Inferior parietal cortex (tissue), 1 donor: ENCODE measurements at regions not wholly inside any gene's neighbourhood (a gene's known extent, or its start where the extent isn't known, plus 50 kb on each side); places are given as distances from the start of the nearest gene placed in this dataset.
"Not testable (repeated sequence)": the region's sequence is repeated elsewhere in the genome, so short reads cannot be mapped to it uniquely, and the experiment has no call there.

Experiments used
- DNase-seq: peaks from one replicate; pipeline ENCODE4 v3.0.0-alpha.2; 2016; ENCODE audit errors: extremely low spot score

DNA sequence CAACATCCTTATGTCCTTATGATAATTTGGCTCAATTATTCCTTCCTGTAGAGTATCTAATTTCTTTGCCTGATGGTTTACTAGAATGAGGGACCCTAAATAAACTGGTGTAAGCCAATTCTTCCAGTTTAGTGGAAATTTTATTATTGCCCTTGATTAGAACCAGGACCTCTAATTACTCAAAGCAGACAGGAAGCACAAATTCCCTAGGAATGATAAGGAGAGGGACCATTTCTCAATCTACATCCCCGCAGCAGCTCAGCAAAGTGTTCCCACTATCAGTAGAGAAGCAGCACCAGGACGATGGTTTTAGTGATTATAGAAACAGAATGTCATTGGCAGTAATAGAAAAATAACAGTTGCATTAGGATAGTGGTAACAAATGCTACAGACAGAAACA lies 97.1 kb downstream of the PLPPR4 start:
- no peak for DNase-seq

DNA sequence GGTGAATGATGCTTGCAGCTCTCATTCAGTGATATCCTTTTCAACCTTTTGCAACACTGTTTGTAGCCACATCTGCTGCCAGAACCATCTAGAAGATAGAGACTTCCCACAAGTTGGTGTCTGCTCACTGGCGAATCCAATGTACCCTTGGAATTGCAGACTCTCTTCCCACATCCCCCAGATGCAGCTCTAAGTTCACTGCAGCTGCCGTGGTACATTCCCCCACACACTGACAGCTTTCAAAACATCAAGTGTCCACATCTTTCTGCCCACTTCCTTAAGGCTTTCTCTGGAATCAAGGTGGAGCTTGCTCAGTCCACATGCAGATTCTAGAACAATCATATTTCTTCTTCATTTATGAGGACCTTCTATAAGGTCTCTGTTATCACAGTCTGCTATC lies 99.2 kb downstream of the PLPPR4 start:
- no peak for DNase-seq

DNA sequence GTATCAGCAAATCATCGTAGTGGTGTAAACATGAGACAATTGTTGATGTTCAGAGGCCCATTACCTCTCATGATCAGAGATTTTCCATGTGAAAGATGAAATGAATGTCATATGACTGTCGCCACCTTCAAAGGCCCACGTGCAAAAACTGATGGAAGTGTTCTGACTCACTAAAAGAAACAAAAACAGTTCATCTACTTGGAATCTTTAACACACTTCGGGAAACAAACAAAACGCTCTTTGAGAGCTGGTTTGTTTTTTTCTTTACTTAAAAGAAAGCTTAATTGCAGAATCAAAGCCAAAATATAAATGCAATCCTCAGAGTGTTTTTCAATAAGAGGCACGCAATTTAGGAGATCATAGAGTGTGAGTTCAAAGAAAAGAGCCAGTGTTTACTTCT lies 100.8 kb downstream of the PLPPR4 start:
- no peak for DNase-seq

DNA sequence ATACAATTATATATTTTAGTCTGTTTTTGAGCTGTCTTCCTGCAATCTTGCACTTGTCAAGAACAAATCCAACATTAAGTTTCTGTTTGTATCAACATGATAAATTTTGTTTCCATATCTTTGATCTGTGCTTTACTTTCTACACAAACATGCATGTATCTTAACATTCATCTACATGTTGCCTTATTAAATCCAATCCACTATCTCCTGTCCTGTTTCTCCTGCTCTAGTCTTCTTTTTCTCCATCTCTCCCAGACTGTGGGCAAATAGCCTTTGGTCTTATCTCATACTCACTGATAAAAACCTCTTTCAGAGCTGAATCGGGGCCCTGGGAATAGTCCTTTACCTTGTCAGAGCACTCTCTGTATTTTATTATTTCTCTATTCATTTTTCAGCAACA lies 101.3 kb downstream of the PLPPR4 start:
- DNase-seq, result no peak

DNA sequence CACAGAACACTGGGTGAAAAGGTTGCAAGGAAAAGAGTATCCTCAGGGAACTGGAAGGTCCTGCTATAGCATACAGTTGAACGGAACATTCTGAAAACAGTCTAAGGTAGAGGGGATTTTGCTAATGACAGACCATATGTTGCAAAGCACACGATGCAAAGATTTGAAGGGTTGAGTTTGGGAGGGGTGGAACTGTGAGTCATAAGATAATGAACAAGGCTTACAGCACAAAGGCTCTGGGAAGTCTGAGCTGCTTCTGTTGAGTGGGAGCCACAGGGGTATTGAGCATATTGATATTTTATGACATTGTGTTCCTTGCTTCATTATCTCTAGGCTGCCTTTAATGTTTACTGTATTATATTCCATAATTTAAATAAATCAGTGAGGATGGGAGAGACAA lies 104.9 kb downstream of the PLPPR4 start:
- DNase-seq, result no peak

DNA sequence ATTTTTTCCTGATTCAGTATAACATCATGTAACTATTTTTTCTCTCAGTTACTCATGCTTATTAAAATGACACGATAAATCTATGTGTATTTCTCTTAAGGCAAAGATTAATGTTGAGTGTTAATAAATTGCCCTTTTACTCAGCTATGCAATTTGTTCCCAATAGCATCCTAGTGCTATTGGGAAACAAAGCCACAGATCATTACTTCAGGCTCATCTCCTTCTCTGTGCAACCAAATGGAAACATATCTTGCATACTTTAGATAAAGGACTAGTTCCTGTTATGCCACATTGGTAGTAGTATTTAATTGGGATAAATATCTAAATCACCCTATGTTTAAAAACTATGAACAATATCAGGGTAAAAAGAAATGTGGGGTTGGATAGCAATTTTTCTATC lies 106.2 kb downstream of the PLPPR4 start:
- no peak for DNase-seq

DNA sequence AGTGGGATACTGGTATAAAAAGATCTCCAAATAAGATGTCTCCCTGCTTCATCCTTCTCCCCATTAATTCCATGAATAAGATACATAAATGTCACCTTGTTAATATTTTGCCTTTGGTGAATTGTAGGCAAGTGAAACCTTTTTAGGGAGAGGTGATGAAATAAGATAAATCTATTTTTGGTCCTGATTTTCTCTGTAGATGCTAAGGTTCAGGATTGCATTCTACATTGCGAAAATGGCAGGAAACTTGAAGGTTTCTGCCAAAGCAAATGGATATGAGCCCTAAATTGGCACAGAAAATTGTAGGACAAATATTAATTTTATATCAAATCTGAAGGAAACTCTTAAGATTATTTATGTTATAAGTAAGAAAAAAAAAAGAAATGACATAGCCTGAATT lies 107.1 kb downstream of the PLPPR4 start:
- DNase-seq, result no peak

DNA sequence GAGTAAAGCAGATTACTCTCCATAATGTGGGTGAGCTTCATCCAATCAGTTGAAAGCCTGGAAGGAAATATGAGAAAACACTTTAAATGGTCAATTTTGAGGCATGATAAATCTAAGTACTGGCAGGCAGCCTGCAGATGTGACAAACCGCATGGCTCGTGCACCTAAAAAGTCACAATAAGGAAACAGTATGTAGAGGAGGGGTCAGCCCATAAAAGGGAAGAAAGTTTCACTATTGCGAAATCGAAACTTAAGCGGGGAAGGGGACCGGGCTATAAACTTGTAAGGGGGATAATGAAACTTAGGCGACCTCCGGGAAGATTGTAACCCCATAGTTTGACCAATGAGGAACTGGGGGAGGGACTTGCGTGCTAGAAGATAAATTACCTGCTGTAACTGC lies 109.8 kb downstream of the PLPPR4 start:
- DNase-seq, result no peak

DNA sequence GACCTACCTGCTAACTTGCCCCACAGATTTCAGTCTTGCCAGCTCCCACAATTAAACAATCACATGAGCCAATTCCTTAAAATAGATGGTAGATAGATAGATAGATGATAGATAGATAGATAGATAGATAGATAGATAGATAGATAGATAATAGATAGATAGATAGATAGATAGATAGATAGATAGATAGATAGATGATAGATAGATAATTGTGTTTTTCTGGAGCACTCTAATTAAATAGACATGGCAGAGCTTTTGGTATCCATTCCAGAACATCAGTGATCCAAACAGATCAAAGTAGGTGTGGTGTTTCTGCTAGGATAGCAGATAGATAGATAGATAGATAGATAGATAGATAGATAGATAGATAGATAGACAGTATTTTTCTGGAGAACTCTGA lies 110.4 kb downstream of the PLPPR4 start:
- not testable (repeated sequence) for DNase-seq

DNA sequence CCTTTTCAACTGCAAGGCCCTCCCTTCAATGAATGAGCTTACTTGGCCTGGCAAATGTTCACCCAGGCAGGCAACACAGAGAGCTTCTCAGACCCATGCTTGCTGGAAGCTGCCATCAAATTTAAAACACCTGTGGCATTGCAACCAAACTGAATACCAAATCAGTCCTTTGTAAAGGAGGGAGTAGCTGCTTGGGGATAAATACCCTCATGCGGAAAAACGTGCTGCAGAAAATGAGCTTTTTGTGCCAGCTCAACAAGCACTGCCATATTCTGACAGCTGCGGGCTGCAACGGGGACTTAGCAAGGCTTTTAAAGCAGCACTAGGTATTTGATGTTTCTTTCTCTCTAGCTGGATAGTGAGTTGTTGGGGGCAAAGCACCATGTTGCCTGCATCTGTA lies 119.7 kb downstream of the PLPPR4 start:
- no peak for DNase-seq

DNA sequence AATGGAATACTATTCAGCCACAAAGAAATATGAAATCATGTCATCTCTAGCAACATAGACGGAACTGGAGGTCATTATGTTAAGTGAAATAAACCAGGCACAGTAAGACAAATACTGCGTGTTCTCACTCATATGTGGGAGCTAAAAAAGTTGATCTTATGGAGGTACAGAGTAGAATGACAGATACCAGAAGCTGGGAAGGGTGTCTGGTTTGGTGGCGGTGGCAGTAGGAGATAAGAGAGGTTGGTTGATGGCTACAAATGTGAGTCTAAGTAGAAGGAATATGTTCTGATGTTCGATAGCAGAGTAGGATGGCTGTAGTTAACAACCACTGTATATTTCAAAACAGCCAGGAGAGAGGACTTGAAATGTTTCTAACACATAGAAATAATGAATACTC lies 121.6 kb downstream of the PLPPR4 start:
- no peak for DNase-seq

DNA sequence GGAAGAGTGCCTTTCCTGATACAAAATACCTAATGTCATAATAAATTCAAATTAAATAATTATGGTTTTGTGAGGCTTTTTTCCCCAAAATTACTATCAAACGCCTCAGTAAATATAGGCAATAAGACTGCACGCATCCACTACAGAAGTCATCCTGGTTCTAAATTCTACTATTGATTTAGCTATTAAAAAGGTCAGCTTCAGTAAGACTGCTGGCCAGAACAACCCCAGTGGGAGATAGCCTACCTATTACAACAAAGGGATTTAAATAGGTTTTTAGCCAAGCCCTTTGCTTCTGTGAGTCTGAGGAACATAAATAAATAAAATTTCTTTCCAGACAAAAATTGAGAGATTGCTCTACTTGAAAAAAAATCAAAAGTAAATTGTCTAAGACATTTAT lies 132.1 kb downstream of the PLPPR4 start:
- no peak for DNase-seq

DNA sequence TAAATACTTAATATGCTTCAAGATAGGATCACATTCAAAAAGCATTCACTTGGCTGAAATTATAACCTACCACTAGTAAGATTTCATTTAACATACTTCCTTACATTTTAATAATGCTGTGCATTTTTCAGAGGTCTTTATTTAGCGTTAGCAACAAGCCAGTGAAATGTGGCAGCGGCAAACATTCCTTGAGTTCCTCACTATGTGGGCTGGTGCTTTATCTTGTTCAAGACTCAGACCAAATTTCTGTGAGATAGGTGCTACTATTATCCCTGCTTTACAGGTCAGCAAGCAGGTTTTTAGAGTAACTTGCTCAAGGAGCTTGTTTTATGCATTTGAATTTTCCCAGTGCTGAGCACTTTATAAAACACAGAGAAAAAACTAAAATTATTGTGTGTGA lies 132.7 kb downstream of the PLPPR4 start:
- no peak for DNase-seq

DNA sequence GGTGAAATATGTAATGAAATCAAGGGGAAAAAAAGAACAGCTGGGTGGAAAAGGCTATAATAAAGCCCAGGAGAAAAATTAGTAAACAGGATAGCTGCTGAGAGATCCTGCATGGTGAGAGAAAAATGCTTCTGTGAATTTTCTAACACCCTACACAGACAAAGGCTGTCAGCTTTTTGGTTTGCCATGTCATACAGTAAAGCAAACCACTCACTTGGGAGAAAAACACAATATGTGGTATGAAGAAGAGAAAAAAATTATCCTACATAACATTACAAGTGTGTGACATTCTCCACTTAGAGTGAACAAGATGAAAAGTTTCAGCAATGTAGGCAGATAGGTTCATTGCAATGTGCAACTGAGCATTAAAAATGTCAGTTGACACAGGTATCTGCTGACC lies 133.6 kb downstream of the PLPPR4 start:
- DNase-seq, result no peak

DNA sequence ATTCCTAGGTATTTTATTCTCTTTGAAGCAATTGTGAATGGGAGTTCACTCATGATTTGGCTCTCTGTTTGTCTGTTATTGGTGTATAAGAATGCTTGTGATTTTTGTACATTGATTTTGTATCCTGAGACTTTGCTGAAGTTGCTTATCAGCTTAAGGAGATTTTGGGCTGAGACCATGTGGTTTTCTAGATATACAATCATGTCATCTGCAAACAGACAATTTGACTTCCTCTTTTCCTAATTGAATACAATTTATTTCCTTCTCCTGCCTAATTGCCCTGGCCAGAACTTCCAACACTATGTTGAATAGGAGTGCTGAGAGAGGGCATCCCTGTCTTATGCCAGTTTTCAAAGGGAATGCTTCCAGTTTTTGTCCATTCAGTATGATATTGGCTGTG lies 137.3 kb downstream of the PLPPR4 start:
- not testable (repeated sequence) for DNase-seq

DNA sequence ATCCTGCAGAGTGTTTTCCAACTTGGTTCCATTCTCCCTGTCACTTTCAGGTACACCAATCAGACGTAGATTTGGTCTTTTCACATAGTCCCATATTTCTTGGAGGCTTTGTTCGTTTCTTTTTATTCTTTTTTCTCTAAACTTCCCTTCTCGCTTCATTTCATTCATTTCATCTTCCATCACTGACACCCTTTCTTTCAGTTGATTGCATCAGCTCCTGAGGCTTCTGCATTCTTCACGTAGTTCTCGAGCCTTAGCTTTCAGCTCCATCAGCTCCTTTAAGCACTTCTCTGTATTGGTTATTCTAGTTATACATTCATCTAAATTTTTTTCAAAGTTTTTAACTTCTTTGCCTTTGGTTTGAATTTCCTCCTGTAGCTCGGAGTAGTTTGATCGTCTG lies 140.1 kb downstream of the PLPPR4 start:
- DNase-seq, result not testable (repeated sequence)

DNA sequence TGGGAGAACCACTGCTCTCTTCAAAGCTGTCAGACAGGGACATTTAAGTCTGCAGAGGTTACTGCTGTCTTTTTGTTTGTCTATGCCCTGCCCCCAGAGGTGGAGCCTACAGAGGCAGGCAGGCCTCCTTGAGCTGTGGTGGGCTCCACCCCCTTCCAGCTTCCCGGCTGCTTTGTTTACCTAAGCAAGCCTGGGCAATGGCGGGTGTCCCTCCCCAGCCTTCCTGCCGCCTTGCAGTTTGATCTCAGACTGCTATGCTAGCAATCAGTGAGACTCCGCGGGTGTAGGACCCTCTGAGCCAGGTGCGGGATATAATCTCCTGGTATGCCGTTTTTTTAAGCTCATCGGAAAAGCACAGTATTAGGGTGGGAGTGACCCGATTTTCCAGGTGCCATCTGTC lies 141.0 kb downstream of the PLPPR4 start:
- DNase-seq, result not testable (repeated sequence)

DNA sequence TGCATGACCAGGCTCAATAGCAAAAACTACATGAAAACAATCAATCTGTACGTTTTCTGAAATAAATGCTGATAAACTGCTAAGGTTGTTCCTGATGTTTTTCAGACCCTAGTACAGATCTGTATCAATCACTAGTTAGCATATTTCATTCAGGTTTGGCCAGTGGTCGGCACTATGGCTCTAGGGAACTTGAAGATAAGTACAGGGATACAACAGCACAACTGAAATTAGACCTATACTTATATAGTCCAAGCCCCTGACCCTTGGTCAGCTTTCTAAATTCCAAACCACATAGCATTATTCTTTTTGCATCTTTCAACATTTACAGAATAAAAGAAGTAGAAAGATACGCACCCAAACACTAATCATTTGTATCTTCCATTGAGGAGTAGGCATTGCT lies 142.7 kb downstream of the PLPPR4 start:
- DNase-seq, result no peak

DNA sequence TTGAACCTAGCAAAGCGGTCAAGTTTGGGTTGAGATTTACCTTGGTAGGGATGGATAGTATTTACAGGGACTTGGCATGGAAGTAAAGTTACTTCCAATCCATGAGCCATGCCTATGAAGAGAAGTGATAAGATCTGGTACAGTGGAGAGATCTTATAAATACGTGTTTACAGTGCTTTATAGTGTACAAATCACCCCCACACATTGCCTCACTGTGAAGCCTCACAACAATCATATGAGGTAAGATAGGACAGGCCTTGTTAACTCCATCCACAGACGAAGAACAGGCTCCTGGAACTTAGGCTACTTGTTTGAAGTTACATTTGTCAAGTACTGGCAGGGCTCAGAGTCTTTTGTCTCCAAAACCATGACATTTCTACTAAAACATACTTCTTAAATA lies 159.8 kb downstream of the PLPPR4 start:
- DNase-seq, result no peak

DNA sequence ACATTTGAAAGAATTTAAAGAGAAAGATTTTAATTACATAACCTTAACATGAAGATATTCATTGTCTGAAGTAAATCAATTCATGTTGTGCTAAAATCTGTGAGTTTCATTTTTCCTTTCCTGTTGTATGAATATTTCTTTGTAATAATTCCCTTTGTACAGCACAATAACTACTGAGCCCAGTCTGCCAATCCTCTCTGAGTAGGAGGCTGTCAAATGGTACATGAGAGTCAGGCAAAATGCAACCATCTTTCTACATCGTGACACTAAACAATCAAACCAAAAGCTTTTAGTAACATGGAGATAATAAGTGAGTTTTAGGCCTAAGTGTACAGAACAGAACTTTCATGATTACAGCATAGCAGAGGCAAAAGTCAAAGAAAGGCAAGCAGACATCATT lies 165.5 kb downstream of the PLPPR4 start:
- no peak for DNase-seq

DNA sequence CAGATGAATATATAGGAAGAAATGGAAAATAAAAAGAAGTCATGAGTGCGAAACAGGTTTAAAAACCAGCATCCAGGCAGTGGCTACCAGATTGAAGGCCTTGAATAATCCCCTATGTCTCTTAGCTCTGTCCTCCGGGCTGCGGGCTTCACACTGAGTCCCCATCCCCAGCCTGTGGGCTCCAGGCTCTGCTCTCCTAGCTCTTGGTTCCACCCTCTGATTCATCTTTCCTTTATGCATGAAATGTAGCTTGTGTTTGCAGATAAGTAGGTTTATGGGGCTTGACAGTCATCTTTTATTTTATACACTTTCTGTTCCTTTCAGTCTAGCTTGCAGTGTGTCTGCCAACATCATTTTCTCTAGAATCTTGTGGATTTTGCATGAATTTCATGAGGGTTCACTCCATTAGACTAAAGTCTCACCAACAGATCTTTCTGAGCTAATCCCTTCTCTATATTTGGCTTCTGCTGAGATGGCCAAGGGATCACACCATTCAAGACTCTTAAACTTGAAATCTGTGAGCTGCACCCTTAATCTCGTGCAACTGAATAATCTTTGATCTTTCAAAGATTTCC lies 174.5 kb downstream of the PLPPR4 start:
- no peak for DNase-seq

DNA sequence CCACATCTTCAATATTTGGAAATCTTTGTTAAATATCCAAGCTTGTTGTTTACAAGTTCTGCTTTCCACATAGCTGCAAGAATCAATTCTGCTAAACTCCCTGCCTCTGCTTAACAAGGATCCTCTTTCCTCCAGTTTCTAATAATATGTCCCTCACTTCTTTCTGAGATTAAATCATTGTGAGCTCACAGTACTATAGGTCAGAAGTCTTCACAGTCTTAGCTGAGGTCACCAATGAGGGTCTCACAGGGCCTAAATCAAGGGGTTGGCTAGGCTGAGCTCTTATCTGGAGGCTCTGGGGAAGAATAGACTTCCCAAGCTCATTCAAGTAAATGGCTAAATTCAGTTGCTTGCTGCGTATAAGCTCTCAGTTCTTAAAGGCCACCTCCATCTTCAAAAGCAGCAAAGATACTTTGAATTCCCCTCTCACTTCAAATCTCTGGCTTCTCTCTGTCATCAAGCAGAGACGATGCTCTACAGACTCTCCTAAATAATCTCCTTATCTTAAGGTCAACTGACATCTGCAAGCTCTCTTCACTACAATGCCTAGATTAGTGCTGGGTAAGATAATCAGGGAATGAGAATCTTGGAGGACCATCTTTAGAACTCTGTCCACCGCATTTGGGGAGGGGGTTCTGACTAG lies 175.3 kb downstream of the PLPPR4 start:
- DNase-seq, result no peak

DNA sequence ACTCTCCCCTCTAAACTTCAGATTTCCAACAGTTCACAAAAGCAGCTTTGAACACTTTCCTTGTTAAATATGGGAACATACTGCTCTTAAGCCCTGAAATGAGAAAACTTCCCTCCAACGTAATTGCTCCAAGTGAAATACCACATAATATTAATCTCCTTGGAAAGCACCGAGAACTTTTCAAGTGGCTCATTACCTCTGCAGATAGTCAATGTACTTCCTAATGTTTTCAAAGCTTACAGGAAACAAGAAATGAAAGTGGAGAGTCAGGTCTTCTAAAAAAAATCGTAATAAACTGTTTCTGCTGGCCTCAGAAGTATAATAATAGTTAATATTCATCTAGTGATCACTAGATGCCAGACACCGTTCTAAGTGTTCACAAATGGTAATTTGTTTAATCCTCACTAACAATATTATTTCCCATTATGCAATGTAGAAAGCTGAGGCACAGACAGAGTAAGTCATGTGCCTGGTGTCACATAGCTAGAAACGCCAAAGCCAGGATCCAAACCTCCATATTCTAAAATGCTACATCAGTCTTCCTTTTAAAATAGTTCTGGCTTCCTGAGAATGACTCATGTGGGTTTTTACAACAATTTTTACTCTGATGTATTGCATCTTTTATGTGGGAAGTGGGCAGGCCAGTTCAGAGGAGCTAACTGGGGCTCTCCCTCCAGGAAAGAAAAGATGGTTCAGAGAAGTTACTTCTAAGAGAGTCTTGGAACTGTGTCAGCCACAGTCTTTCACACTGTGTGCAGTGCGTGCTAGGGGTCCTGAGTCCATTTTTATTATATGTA lies 177.2 kb downstream of the PLPPR4 start:
- no peak for DNase-seq
